ENCODE measurements at regions not wholly inside any gene's neighbourhood (a gene's known extent, or its start where the extent isn't known, plus 50 kb on each side); places are given as distances from the start of the nearest gene placed in this dataset.

- no peaks in the 10 kb centered on the region for H3K4me1 ChIP-seq
- H3K4me3 ChIP-seq, result no peak overlapping the region
- intact Hi-C loops (cut with DNase I), result no loop called here
- no peaks in the 10 kb centered on the region for H3K9me3 ChIP-seq
- no peak overlapping the region for H3K27ac ChIP-seq
- no peaks in the 10 kb centered on the region for H3K27me3 ChIP-seq
- no peak for DNase-seq (ENCODE audit: extremely low spot score in 2 of 2)
- no peaks in the 10 kb centered on the region for H3K36me3 ChIP-seq
- TF ChIP-seq POLR2A (IDR thresholded peaks at IDR 0.05), result no peak
- no peak for TF ChIP-seq POLR2AphosphoS5 (IDR thresholded peaks at IDR 0.05; ENCODE audit: insufficient read depth in 1 of 2, low read depth in 1 of 2)
- TF ChIP-seq CTCF (IDR thresholded peaks at IDR 0.05), result no peak
These were observed 504.2 kb upstream of the TENM3 start for GRCh38 chr4:181739031-181739430.

GRCh38 chr4:181741513-181741912 lies 501.7 kb upstream of the TENM3 start:
- Histone ChIP-seq H3K27ac (no peak overlapping the region), H3K4me1 (no peaks in the 10 kb centered on the region), H3K36me3 (no peaks in the 10 kb centered on the region), H3K9me3 (no peaks in the 10 kb centered on the region), H3K4me3 (no peak overlapping the region), H3K27me3 (no peaks in the 10 kb centered on the region)
- intact Hi-C loops (cut with DNase I), result no loop called here
- no peak for TF ChIP-seq POLR2AphosphoS5 (IDR thresholded peaks at IDR 0.05; ENCODE audit: insufficient read depth in 1 of 2, low read depth in 1 of 2)
- TF ChIP-seq CTCF (IDR thresholded peaks at IDR 0.05), result no peak
- no peak for TF ChIP-seq POLR2A (IDR thresholded peaks at IDR 0.05)
- DNase-seq (ENCODE audit: extremely low spot score in 2 of 2), result no peak

- intact Hi-C loops (cut with DNase I), result no loop called here
- Histone ChIP-seq H3K9me3 (no peaks in the 10 kb centered on the region), H3K4me1 (no peaks in the 10 kb centered on the region), H3K27ac (no peak overlapping the region), H3K36me3 (no peaks in the 10 kb centered on the region), H3K27me3 (no peaks in the 10 kb centered on the region), H3K4me3 (no peak overlapping the region)
- DNase-seq (ENCODE audit: extremely low spot score in 2 of 2), result no peak
- TF ChIP-seq POLR2A (IDR thresholded peaks at IDR 0.05) (no peak), POLR2AphosphoS5 (IDR thresholded peaks at IDR 0.05; ENCODE audit: insufficient read depth in 1 of 2, low read depth in 1 of 2) (no peak), CTCF (IDR thresholded peaks at IDR 0.05) (no peak)
These were observed 497.1 kb upstream of the TENM3 start for GRCh38 chr4:181745933-181746625.

- H3K4me3 ChIP-seq, result no peak overlapping the region
- no peaks in the 10 kb centered on the region for H3K9me3 ChIP-seq
- H3K27ac ChIP-seq, result no peak overlapping the region
- intact Hi-C loops (cut with DNase I), result no loop called here
- TF ChIP-seq POLR2AphosphoS5 (IDR thresholded peaks at IDR 0.05; ENCODE audit: insufficient read depth in 1 of 2, low read depth in 1 of 2) (no peak), CTCF (IDR thresholded peaks at IDR 0.05) (no peak), POLR2A (IDR thresholded peaks at IDR 0.05) (no peak)
- no peaks in the 10 kb centered on the region for H3K4me1 ChIP-seq
- no peaks in the 10 kb centered on the region for H3K36me3 ChIP-seq
- H3K27me3 ChIP-seq, result no peaks in the 10 kb centered on the region
- no peak for DNase-seq (ENCODE audit: extremely low spot score in 2 of 2)
These were observed 494.6 kb upstream of the TENM3 start for GRCh38 chr4:181748581-181748980.

GRCh38 chr4:181752516-181752915 lies 490.7 kb upstream of the TENM3 start:
- no peak overlapping the region for H3K27ac ChIP-seq
- DNase-seq (ENCODE audit: extremely low spot score in 2 of 2), result no peak
- no peak for TF ChIP-seq CTCF (IDR thresholded peaks at IDR 0.05)
- no peak for TF ChIP-seq POLR2A (IDR thresholded peaks at IDR 0.05)
- no peak for TF ChIP-seq POLR2AphosphoS5 (IDR thresholded peaks at IDR 0.05; ENCODE audit: insufficient read depth in 1 of 2, low read depth in 1 of 2)
- intact Hi-C loops (cut with DNase I), result no loop called here
- no peak overlapping the region for H3K4me3 ChIP-seq
- H3K27me3 ChIP-seq, result no peaks in the 10 kb centered on the region
- no peaks in the 10 kb centered on the region for H3K4me1 ChIP-seq
- no peaks in the 10 kb centered on the region for H3K36me3 ChIP-seq
- H3K9me3 ChIP-seq, result no peaks in the 10 kb centered on the region

All from vagina (tissue), 2 donors.